GM19025 (cell line): ENCODE measurements at regions not wholly inside any gene's neighbourhood (a gene's known extent, or its start where the extent isn't known, plus 50 kb on each side); places are given as distances from the start of the nearest gene placed in this dataset.
"Not testable (repeated sequence)": the region's sequence is repeated elsewhere in the genome, so short reads cannot be mapped to it uniquely, and the experiment has no call there.

Experiments
- ATAC-seq: cut with Tn5 transposase; IDR thresholded peaks from one replicate; pipeline ENCODE4 v1.9.1; 2021; ENCODE audit warnings: mild to moderate bottlenecking, low read depth, moderate library complexity; ENCODE audit not compliant: unreplicated experiment

DNA sequence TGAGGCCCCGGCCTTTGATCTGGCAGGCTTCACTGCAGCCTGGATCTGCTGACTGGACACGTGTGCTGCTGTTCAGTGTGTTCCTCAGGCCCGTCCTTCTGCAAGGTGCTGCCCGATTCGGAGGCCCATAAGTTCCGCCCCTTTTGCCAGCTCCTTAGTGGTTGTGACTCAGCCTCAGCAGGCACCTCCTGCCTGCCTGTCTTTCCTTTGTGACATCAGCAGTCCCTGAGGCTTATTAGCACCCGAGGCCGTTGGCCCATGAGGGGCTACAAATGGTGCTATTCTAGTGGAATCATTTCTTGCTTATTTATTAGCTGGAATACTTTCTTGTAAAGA, 75.4 kb upstream of the FAN1 start:
- ATAC-seq = not testable (repeated sequence)

GRCh38 chr15:30830961-30831360, 72.8 kb upstream of the FAN1 start:
- no peak for ATAC-seq

DNA sequence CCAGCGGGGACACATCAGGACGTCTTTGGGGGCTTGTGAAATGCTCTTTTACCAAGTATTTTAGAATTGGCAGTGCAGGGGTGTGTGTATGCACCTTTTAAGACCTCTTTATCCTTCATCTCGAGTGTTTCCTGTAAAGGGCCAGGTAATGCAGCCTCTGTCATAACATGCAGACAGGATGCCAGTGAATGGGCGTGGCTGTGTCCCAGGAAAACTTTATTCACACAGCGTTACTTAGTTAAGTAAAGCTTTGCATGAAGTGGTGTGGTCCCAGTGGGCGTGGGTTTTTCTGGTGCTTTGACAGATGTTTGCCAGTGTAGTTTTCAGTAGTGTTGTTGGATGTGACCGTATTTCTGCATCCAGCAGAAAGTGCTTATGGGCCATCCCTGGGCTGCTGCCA, 70.3 kb upstream of the FAN1 start:
- not testable (repeated sequence) for ATAC-seq

- ATAC-seq = not testable (repeated sequence)
Observed at GRCh38 chr15:30841639-30842038, 62.1 kb upstream of the FAN1 start.

DNA sequence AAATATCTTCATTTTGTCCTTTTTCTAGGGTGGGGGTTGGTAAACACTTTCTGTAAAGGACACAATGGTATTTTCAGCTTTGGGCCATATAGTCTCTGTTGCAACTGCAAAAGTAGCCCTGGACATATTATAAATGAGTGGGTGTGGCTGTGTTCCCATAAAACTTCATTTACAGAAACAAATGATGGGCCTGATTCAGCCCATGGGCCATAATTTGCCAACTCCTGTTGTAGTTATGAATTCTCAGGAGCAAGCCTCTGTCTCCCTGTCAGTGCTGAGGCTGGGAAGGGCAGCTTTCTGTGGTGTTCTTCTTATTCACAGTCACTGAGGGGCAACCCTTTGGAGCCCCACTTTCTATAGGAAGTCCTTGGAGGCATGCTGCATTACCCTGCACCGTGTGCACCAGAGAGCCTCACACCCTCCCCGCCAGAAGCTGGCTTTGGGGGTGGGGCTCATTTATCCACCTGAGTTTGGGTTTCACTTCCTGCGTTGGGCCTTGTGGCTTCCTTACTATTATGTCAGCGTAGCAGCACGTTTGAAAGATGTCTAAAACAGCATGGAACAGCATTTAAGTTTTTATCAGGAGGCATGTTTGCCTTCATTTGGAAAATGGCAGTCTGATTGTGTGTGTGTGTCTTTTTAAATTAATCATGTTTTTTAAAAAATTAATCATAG, 60.8 kb upstream of the FAN1 start:
- ATAC-seq = peak; percentile 69

DNA sequence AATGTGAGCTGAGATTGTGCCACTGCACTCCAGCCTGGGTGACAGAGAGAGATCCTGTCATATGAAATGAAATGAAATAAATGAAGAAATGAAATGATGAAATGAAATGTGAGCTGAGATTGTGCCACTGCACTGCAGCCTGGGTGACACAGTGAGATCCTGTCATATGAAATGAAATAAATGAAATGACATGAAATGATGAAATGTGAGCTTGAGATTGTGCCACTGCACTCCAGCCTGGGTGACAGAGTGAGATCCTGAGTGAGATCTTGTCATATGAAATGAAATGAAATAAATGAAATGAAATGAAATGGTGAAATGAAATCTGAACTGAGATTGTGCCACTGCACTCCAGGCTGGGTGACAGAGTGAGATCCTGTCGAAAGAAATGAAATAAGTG, 58.2 kb upstream of the FAN1 start:
- ATAC-seq = not testable (repeated sequence)
